Body of pancreas (tissue), 4 donors: ENCODE measurements at regions not wholly inside any gene's neighbourhood (a gene's known extent, or its start where the extent isn't known, plus 50 kb on each side); places are given as distances from the start of the nearest gene placed in this dataset.

Experiments
- ATAC-seq: fragments of 150-250 bp; one replicate; pipeline ENCODE4 v1.9.1; 2016
- DNase-seq, 4 donors: peaks; one replicate each; pipeline ENCODE4 v3.0.0-alpha.2; 2019
- H3K27ac ChIP-seq, 4 donors: fragments of 200-600 bp; sonication (generic); 1 replicate in 3 of 4; 2 replicates in 1 of 4; pipeline versions ENCODE4 v1.5.1 to v1.6.1; 2016 to 2019; ENCODE audit warnings: mild to moderate bottlenecking in 1 of 4, mixed read lengths in 1 of 4, moderate library complexity in 1 of 4
- H3K27me3 ChIP-seq, 2 donors: fragments of 200-600 bp; sonication (generic); one replicate each; pipeline ENCODE4 v1.6.0; 2016; ENCODE audit warnings: mild to moderate bottlenecking in 1 of 2
- H3K36me3 ChIP-seq, 2 donors: fragments of 200-600 bp; sonication (generic); replicated peaks in 1 of 2; 2 replicates each; pipeline ENCODE4 v1.5.1; 2016; ENCODE audit warnings: low read depth in 2 of 2; ENCODE audit not compliant: insufficient read depth in 1 of 2
- H3K4me1 ChIP-seq: fragments of 200-600 bp; sonication (generic); one replicate; pipeline ENCODE4 v1.6.0; 2016
- H3K4me3 ChIP-seq, 2 donors: fragments of 200-600 bp; sonication (generic); 1 replicate in 1 of 2; 2 replicates in 1 of 2; pipeline ENCODE4 v1.5.1; 2016 to 2019
- H3K9me3 ChIP-seq, 3 donors: fragments of 200-600 bp; sonication (generic); 1 replicate in 2 of 3; 2 replicates in 1 of 3; pipeline ENCODE4 v1.5.1; 2016
- CTCF ChIP-seq, 7 experiments: fragments of 450-650 bp in 4 of 7; fragments of 200-600 bp in 3 of 7; sonication (generic) in 3 of 7; IDR thresholded peaks; one replicate each; pipeline ENCODE4 v1.5.1; 2016 to 2019; ENCODE audit warnings: antibody characterized with exemption in 7 of 7
- POLR2A ChIP-seq, 3 donors: fragments of 450-650 bp; IDR thresholded peaks; one replicate each; pipeline ENCODE4 v1.6.1; 2016; ENCODE audit warnings: antibody characterized with exemption in 3 of 3, mild to moderate bottlenecking in 2 of 3
- WGBS, 2 donors: methylation state at CpG; one replicate each; pipeline ENCODE4 v1.1.5; 2017; 5-methylcytosine and 5-hydroxymethylcytosine counted together
- intact Hi-C: fragments of 100-400 bp; cut with DNase I; formaldehyde crosslinking; loops from one replicate; pipeline ENCODE4 v1.15.1; 2023

GRCh38 chr2:6644261-6644660 lies 221.4 kb downstream of the CMPK2 start:
- no peaks in the 10 kb centered on the region for H3K9me3 ChIP-seq
- H3K4me3 ChIP-seq: no peak overlapping the region
- ATAC-seq: no peak
- no peaks in the 10 kb centered on the region for H3K27me3 ChIP-seq
- WGBS, 2 donors: 39 to 59% methylated on average over 2 of the region's 2 CpGs
- no peaks in the 10 kb centered on the region for H3K36me3 ChIP-seq
- H3K4me1 ChIP-seq: no peaks in the 10 kb centered on the region
- DNase-seq: no peak
- TF ChIP-seq POLR2A (IDR thresholded peaks at IDR 0.05) (no peak), CTCF (IDR thresholded peaks at IDR 0.05) (no peak)
- intact Hi-C loops: no loop called here
- no peak overlapping the region for H3K27ac ChIP-seq

GRCh38 chr2:6645004-6645403 lies 220.7 kb downstream of the CMPK2 start:
- no peak overlapping the region for H3K27ac ChIP-seq
- H3K36me3 ChIP-seq: no peaks in the 10 kb centered on the region
- no peak for ATAC-seq
- intact Hi-C loops: no loop called here
- H3K9me3 ChIP-seq: no peaks in the 10 kb centered on the region
- TF ChIP-seq POLR2A (IDR thresholded peaks at IDR 0.05): no peak
- no peak for TF ChIP-seq CTCF (IDR thresholded peaks at IDR 0.05)
- no peak overlapping the region for H3K4me3 ChIP-seq
- no peak for DNase-seq
- 88 to 89% methylated on average over 1 of the region's 1 CpG for WGBS, 2 donors
- H3K4me1 ChIP-seq: no peaks in the 10 kb centered on the region
- H3K27me3 ChIP-seq: no peaks in the 10 kb centered on the region

GRCh38 chr2:6645672-6646071 lies 220.0 kb downstream of the CMPK2 start:
- no peak overlapping the region for H3K4me3 ChIP-seq
- no peak for TF ChIP-seq POLR2A (IDR thresholded peaks at IDR 0.05)
- no peak for TF ChIP-seq CTCF (IDR thresholded peaks at IDR 0.05)
- ATAC-seq (no peak), DNase-seq (no peak)
- H3K36me3 ChIP-seq: no peaks in the 10 kb centered on the region
- intact Hi-C loops: no loop called here
- H3K4me1 ChIP-seq: no peaks in the 10 kb centered on the region
- H3K27me3 ChIP-seq: no peaks in the 10 kb centered on the region
- 83 to 95% methylated on average over 1 of the region's 1 CpG for WGBS, 2 donors
- no peaks in the 10 kb centered on the region for H3K9me3 ChIP-seq
- no peak overlapping the region for H3K27ac ChIP-seq

GRCh38 chr2:6647046-6647445 lies 218.7 kb downstream of the CMPK2 start:
- TF ChIP-seq CTCF (IDR thresholded peaks at IDR 0.05): no peak
- TF ChIP-seq POLR2A (IDR thresholded peaks at IDR 0.05): no peak
- Histone ChIP-seq H3K4me3 (no peak overlapping the region), H3K36me3 (no peaks in the 10 kb centered on the region), H3K27me3 (no peaks in the 10 kb centered on the region), H3K27ac (no peak overlapping the region), H3K9me3 (no peaks in the 10 kb centered on the region), H3K4me1 (no peaks in the 10 kb centered on the region)
- ATAC-seq: no peak
- intact Hi-C loops: no loop called here
- WGBS, 2 donors: 79 to 82% methylated on average over 6 of the region's 6 CpGs
- DNase-seq: no peak

GRCh38 chr2:6648596-6649247 lies 217.0 kb downstream of the CMPK2 start:
- no peak overlapping the region for H3K4me3 ChIP-seq
- H3K27me3 ChIP-seq: no peaks in the 10 kb centered on the region
- DNase-seq (no peak), ATAC-seq (no peak)
- no peak overlapping the region for H3K27ac ChIP-seq
- no peaks in the 10 kb centered on the region for H3K9me3 ChIP-seq
- no peaks in the 10 kb centered on the region for H3K4me1 ChIP-seq
- H3K36me3 ChIP-seq: no peaks in the 10 kb centered on the region
- intact Hi-C loops: no loop called here
- TF ChIP-seq CTCF (IDR thresholded peaks at IDR 0.05) (no peak), POLR2A (IDR thresholded peaks at IDR 0.05) (no peak)
- WGBS, 2 donors: 50 to 57% methylated on average over 6 of the region's 6 CpGs
